ENCODE measurements at regions not wholly inside any gene's neighbourhood (a gene's known extent, or its start where the extent isn't known, plus 50 kb on each side); places are given as distances from the start of the nearest gene placed in this dataset.

DNA sequence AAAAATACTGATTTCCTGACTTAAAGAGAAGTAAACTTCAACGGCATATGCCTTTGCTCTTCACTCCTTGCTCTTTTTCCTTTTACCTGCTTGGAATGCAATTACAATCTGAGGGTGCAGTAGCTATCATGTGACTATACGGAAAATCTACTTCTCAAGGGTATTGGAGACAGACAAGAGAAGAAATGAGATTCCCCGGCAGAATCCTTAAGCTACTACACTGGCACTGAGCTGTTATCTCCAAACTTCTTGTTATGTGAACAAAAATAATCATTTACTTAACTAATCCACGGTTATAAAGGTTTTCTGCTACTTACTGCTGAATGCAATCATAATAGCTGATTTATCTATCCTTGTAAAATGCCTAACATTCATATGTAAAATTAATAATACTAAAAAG, 118.0 kb upstream of the IFNG-AS1 start:
- no peak for TF ChIP-seq CTCF (IDR thresholded peaks at IDR 0.05; ENCODE audit: poor library complexity)
- TF ChIP-seq EZH2phosphoT487 (IDR thresholded peaks at IDR 0.05; ENCODE audit: low read depth, severe bottlenecking, unreplicated experiment), result no peak
- TF ChIP-seq EZH2 (IDR thresholded peaks at IDR 0.05; ENCODE audit: borderline replicate concordance), result no peak

Data from hepatocyte (in vitro differentiated cells).